Activated CD4-positive, alpha-beta T cell treated with anti-CD3 and anti-CD28 coated beads, Interleukin-2, amount 50 U/mL, for 48 hours (primary cell): ENCODE measurements at regions not wholly inside any gene's neighbourhood (a gene's known extent, or its start where the extent isn't known, plus 50 kb on each side); places are given as distances from the start of the nearest gene placed in this dataset.

ENCODE experiments used
- DNase-seq, 2 experiments: peaks; one replicate each; pipeline ENCODE4 v3.0.0-alpha.2; 2020

DNA sequence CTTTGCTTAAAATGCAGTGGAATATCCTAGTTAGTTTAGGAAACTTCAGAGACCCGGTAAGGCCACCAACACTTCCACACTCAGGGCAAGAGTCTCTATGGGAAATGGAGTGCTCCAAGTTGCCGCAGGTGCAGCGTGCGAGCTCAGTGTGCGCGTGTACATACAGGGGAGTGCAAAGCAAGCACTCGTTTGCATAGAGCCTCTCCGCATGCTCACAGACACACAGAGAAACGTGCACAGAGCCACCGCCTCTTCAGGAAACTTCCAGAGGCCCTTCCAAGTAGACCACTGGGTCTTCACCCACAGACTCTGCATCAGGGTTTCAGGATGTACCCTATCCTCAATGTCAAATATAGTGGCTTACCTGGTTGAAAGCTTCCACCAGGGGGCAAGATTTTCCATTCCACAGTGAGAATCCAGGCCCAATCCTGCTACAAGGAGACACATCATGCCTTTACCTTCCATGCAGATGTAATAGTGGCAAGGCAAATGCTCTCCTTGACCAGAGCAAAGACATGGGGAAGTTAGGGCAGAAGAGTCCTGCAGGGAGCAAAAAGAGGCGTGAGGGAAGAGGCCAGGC, 513.0 kb upstream of the MYT1L start:
- no peak for DNase-seq

DNA sequence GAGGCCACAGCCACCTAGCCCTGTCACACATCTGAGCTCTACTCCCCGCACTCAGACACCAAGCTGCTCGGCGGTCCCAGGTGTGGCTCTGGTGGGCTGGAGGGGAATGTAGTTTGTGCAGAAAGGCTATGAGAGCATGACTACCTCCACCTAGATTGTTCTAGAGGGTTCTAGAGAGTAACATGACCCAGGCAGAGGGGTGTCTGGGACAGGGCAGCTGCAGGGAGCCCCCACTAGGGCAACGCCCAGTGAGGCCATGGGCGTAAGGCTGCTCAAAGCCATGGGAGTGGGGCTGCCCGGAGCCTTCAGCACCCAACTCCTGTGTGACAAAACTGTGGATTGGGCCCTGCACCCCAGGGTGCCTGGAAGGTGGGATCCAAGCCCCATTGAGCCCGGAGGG, 511.4 kb upstream of the MYT1L start:
- DNase-seq, result no peak

- no peak for DNase-seq
Measured at GRCh38 chr2:2840681-2841300, 509.7 kb upstream of the MYT1L start.

DNA sequence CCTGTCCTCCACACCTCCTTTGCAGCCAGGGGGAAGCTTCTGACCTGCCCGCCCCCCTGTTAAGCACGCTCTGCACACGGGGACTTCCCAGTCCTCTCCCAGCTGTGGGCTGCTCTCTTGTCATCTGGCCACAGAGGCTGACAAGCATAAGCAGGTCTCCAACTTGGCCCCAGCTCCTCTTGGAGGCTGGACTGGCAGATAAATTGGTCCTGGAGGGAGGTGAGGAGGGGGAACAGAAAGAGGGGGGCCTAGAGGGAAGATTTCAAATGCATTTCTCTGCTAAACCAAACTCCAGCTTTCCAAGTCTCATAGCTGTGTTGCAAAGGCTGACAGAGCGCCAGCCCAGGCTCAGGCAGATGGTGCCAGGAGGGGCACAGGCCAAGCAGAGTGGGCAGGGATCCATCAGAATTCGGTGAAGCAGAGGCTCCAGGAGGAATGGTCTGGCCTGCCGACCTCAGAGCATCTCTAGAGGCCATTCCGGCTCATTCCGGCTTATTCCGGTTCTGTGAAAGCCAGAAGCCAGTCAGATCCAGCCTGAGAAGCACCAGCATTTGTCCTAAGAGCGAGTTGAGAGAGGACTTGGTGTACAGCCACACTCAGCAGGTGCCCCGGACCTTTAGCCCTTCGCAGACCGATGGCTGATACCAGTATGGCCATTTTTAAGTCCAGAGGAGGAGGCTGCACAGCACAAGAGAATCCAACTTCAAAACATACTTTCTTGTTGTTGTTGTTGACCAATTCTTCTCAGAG, 508.9 kb upstream of the MYT1L start:
- DNase-seq, result no peak

DNA sequence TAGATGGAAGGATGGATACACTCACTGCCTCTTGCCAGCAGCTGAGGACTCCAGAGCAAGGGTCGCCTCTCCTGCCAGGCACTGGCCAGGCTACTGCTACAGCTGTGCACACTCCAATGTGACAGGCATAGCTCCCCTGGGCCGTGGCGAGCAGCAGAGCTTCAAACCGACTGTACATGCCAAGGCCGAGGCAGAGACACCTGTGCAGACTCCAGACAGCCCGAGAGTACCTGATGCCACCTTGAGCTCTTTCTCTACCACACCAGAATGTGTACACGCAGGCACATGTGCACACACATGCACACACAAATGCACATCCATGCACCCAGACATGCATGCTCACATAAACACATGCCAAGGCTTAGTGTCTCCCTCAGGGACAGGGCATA, 508.3 kb upstream of the MYT1L start:
- DNase-seq, result no peak

DNA sequence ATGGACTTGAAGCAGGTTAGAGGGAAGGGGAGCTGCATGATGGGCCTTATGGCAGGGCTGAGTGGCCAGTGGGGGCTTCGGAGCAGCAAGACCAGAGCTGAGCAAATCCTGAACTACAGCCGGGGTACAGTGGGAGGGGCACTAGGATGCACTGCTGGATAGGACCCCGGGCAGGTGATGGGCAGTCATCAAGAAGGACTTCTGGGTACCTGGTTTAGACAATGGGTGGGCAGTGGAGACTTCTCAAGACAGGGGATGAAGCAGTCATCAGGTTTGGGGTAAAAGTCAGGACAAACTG, 507.4 kb upstream of the MYT1L start:
- no peak for DNase-seq

DNA sequence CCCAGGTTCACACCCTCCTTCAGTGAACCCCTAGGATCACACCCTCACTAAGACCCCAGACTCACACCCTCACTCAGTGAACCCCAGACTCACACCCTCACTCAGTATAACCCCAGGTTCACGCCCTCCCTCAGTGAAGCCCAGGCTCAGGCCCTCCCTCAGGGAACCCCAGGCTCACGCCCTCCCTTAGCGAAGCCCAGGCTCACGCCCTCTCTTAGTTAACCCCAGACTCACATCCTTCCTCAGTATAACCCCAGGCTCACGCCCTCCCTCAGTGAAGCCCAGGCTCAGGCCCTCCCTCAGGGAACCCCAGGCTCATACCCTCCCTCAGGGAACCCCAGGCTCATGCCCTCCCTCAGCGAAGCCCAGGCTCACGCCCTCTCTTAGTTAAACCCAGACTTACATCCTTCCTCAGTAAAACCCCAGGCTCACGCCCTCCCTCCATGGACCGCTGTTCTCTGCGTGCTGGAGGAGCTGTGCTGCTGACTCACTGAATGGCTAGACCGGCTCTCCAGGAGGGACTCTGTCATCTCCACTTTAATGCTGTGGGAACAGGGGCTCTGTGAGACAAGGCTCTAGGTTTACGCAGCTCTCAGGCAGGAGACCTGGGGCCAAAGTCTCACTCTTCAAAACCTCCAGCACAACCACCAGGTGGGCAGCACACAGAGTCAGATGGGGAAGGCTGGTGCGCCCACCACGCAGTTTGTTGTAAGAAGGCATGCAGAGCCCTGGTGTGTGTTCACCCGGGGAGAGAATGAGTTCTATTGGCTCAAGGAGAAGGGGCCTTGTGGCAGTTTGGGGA, 506.9 kb upstream of the MYT1L start:
- DNase-seq, result no peak

DNA sequence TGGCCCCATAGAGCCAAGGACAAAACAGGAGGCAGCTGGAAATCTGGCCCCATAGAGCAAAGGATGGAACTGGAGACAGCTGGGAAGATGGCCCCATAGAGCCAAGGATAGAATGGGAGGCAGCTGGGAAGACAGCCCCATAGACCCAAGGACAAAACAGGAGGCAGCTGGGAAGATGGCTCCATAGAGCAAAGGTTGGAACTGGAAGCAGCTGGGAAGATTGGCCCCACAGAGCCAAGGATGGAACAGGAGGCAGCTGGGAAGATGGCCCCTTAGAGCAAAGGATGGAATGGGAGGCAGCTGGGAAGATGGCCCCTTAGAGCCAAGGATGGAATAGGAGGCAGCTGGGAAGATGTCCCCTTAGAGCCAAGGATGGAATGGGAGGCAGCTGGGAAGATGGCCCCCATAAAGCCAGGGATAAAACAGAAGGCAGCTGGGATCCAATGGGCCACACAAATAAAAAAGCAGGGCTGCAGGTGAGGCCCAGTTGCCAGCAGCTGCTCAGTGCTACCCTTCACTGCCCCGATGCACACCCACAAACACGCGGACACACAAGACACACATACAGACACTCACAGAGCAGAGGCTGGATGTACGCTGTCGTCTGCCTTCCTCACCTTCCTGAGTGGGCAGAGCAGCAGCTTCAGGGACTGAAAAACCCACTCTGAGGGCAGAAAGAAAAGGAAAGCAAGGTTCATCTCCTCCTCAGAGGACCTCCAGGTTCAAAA, 505.4 kb upstream of the MYT1L start:
- DNase-seq, result no peak

- DNase-seq, result no peak
Measured at GRCh38 chr2:2834516-2835254, 503.6 kb upstream of the MYT1L start.

- DNase-seq, result no peak
Measured at GRCh38 chr2:2834105-2834504, 503.0 kb upstream of the MYT1L start.

DNA sequence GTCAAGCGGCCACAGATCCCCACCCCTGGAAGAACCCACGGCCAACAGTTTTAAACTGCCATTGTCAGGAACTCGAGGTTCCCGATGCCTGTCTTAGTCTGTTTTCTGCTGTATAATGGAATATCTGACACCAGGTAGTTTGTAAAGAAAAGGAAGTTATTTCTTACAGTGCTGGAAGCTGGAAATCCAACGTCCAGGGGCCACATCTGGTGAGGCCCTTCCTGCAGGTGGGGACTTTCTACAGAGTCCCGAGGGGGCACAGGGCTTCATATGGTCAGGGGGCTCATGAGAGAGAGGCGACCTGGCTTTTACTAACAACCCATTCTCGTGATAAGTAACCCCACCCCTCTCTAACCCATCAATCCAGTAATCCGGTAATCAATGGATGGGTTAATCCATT, 501.6 kb upstream of the MYT1L start:
- DNase-seq, result no peak

GRCh38 chr2:2831633-2832032, 500.6 kb upstream of the MYT1L start:
- no peak for DNase-seq

GRCh38 chr2:2830576-2830975, 499.5 kb upstream of the MYT1L start:
- DNase-seq, result no peak

DNA sequence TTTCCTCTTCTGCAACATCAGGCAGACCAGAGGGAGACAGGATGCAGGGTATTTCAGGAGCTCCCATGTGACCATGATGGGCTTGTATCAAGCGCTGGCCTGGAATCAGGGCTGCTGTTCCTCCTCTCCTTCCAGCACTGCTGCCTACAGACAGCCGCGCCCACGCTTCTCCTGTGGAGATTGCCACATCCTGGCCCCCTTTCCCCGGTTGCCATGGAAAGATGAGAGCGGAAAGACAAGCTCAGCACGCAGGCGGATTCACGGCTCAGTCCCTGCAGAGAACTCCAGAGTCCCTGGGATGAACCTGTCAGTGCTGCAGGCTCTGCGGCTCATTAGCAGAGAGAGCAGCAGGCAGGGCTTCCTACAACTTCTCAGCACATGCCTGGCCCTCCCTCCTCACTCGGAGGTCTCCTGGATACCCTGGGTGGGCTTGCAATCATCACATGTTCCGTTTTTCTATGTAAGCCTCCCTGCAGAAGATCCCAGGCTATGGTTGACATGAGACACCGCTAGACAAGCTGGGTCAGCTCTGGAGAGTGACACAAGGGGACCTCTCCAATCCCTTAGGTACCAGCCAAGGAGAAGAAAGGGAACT, 497.8 kb upstream of the MYT1L start:
- DNase-seq, result no peak

- no peak for DNase-seq
Measured at GRCh38 chr2:2827761-2828221, 496.7 kb upstream of the MYT1L start.

DNA sequence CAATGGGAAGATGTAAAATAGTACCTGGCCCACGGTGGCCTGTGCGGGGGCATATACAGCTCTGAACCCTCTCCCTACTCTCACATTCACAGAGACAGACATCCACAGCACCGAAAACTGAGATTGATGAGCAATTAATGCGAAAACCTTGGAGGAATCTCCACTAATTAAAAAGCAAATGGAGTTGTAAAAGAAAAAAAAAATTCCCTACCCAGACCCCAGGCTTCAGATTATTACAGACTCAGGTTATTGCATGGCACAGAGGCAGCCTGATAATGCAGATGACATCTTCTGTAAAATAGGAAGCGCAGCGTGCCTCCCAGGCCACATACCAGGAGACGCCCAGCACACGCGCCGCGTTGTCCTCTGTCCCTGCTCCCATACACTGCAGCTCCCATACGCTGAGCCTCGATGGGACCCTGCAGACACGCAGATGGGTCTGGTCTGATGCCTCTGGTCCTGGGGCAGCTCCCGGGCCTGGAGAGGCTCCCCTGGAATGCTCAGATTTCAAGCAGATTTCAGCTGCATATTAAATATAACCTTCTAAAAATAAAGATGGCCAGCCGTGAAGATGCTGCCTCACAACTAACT, 496.1 kb upstream of the MYT1L start:
- no peak for DNase-seq

DNA sequence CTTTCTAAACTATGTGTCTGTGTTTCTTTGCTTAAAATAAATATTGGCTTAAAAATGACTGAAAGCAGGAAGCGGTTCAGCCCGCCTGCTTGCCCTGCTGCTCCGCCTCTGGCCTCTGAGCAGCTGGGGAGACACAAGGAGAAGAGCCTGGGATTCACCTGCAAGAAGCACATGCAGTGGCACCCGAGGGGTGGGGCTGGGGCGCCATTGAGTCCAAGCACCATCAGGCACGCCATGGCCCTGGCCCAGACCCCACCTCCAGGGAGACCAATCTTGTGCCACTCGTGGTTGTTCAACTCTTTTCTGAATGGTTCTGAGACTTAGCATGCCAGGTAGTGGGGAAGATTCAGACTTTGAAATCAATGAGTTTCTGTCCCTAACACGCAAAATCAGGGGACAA, 495.5 kb upstream of the MYT1L start:
- DNase-seq, result no peak

GRCh38 chr2:2826209-2826551, 495.1 kb upstream of the MYT1L start:
- DNase-seq, result no peak

GRCh38 chr2:2825516-2826208, 494.6 kb upstream of the MYT1L start:
- DNase-seq, result no peak

DNA sequence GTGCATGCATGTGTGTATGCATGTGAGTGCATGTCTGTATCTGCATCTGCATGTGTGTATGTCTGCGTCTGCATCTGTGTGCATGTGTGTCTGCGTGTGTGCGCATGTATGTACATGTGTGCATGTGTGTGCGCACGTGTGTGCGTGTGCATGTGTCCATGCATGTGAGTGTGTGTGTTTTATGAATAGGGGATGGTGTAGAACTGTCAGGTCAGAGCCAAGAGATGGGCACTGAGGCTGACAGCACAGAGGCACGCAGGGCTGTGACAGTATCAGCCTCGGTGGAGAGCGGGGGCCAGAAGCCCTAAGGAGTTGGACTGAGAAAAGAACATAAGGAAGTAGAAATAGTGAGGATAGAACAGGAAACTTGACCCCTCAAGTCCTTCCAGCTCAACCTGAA, 494.0 kb upstream of the MYT1L start:
- no peak for DNase-seq

DNA sequence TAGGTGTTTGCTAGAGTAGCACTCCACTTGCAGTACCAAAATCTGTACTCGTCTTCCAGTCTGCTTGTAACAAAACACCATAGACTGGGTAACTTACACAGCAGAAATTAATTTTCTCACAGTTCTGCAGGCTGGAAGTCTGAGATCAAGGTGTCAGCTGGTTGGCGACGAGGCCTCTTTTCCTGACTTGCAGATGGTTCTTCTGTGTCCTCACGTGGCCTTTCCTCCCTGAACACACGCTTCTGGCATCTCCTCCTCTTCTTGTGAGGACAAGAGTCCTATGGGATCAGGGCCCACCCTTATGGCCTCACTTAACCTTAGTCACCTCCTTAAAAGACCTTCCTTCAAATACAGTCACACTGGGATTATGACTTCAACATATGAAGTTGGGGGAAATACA, 493.5 kb upstream of the MYT1L start:
- DNase-seq, result no peak
